Liver (tissue), 3 donors: ENCODE measurements at regions not wholly inside any gene's neighbourhood (a gene's known extent, or its start where the extent isn't known, plus 50 kb on each side); places are given as distances from the start of the nearest gene placed in this dataset.

Experiments used
- CTCF ChIP-seq: fragments of 150-350 bp; IDR thresholded peaks from 2 replicates; pipeline ENCODE4 v1.5.1; 2017; ENCODE audit warnings: improper control_type of control experiment, low read depth, low read length; ENCODE audit not compliant: missing input control
- EGR1 ChIP-seq, 2 donors: IDR thresholded peaks; 2 replicates each; pipeline ENCODE4 v1.6.1; 2016 to 2018; ENCODE audit warnings: antibody characterized with exemption in 2 of 2, low read depth in 2 of 2
- FOXA1 ChIP-seq: IDR thresholded peaks from 2 replicates; pipeline ENCODE4 v1.6.1; 2016; ENCODE audit warnings: antibody characterized with exemption
- FOXA2 ChIP-seq: IDR thresholded peaks from 2 replicates; pipeline ENCODE4 v1.6.1; 2016; ENCODE audit warnings: antibody characterized with exemption
- HNF4A ChIP-seq, 2 donors: conservative IDR thresholded peaks; 2 replicates each; pipeline ENCODE4 v1.6.1; 2016; ENCODE audit warnings: antibody characterized with exemption in 2 of 2, mild to moderate bottlenecking in 2 of 2
- JUND ChIP-seq, 2 donors: IDR thresholded peaks; 2 replicates each; pipeline ENCODE4 v1.6.1; 2016; ENCODE audit warnings: antibody characterized with exemption in 2 of 2
- MAX ChIP-seq: IDR thresholded peaks from 2 replicates; pipeline ENCODE4 v1.6.1; 2016; ENCODE audit warnings: antibody characterized with exemption
- RAD21 ChIP-seq, 2 donors: IDR thresholded peaks; 2 replicates each; pipeline ENCODE4 v1.6.1; 2016; ENCODE audit warnings: antibody characterized with exemption in 2 of 2, mild to moderate bottlenecking in 2 of 2
- RXRA ChIP-seq, 2 donors: IDR thresholded peaks; 2 replicates each; pipeline ENCODE4 v1.6.1; 2017 to 2018; ENCODE audit warnings: antibody characterized with exemption in 2 of 2, mild to moderate bottlenecking in 1 of 2
- SP1 ChIP-seq: IDR thresholded peaks from 2 replicates; pipeline ENCODE4 v1.6.1; 2018; ENCODE audit warnings: antibody characterized with exemption, mild to moderate bottlenecking
- TAF1 ChIP-seq: conservative IDR thresholded peaks from 2 replicates; pipeline ENCODE4 v1.6.1; 2016; ENCODE audit warnings: antibody characterized with exemption, mild to moderate bottlenecking
- YY1 ChIP-seq: IDR thresholded peaks from 2 replicates; pipeline ENCODE4 v1.6.1; 2016; ENCODE audit warnings: antibody characterized with exemption, mild to moderate bottlenecking
- TF ChIP-seq, protein P1 (sequence below): IDR thresholded peaks from 2 replicates; pipeline ENCODE4 v1.6.1; 2016; ENCODE audit warnings: antibody characterized with exemption
- TF ChIP-seq, protein P2 (sequence below): IDR thresholded peaks from 2 replicates; pipeline ENCODE4 v1.6.1; 2016; ENCODE audit warnings: antibody characterized with exemption
- donor health status: healthy.
- donor health status: healthy.

GRCh38 chr10:84921701-84922100, 593.3 kb downstream of the CCSER2 start:
- TF ChIP-seq FOXA1 (no peak), CTCF (no peak), EGR1 (IDR thresholded peaks at IDR 0.05; ENCODE audit: low read depth in 2 of 2) (no peak), RAD21 (IDR thresholded peaks at IDR 0.05) (no peak), MAX (no peak), HNF4A (conservative IDR thresholded peaks at IDR 0.05) (no peak), SP1 (no peak), YY1 (no peak), JUND (IDR thresholded peaks at IDR 0.05) (no peak), TAF1 (no peak), RXRA (IDR thresholded peaks at IDR 0.05) (no peak), FOXA2 (no peak)
- TF ChIP-seq, protein P1, sequence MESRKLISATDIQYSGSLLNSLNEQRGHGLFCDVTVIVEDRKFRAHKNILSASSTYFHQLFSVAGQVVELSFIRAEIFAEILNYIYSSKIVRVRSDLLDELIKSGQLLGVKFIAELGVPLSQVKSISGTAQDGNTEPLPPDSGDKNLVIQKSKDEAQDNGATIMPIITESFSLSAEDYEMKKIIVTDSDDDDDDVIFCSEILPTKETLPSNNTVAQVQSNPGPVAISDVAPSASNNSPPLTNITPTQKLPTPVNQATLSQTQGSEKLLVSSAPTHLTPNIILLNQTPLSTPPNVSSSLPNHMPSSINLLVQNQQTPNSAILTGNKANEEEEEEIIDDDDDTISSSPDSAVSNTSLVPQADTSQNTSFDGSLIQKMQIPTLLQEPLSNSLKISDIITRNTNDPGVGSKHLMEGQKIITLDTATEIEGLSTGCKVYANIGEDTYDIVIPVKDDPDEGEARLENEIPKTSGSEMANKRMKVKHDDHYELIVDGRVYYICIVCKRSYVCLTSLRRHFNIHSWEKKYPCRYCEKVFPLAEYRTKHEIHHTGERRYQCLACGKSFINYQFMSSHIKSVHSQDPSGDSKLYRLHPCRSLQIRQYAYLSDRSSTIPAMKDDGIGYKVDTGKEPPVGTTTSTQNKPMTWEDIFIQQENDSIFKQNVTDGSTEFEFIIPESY, result no peak
- TF ChIP-seq, protein P2, sequence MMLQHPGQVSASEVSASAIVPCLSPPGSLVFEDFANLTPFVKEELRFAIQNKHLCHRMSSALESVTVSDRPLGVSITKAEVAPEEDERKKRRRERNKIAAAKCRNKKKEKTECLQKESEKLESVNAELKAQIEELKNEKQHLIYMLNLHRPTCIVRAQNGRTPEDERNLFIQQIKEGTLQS, result no peak
